ENCODE measurements at regions not wholly inside any gene's neighbourhood (a gene's known extent, or its start where the extent isn't known, plus 50 kb on each side); places are given as distances from the start of the nearest gene placed in this dataset.

GRCh38 chr6:104130343-104130742 is 729.4 kb downstream of the HACE1 start:
- no peaks in the 10 kb centered on the region for H3K9me3 ChIP-seq (ENCODE audit: insufficient read depth, low read length)
- no peaks in the 10 kb centered on the region for H4K20me1 ChIP-seq (ENCODE audit: low read depth, low read length)
- H3K4me3 ChIP-seq (ENCODE audit: insufficient read depth, low read length, poor library complexity, severe bottlenecking) = no peak overlapping the region
- no peaks in the 10 kb centered on the region for H3K79me2 ChIP-seq (ENCODE audit: insufficient read depth, low read length)
- H3K9ac ChIP-seq (ENCODE audit: low read length) = no peak overlapping the region
- H3K4me2 ChIP-seq (ENCODE audit: low read depth, low read length, poor library complexity, severe bottlenecking) = no peak overlapping the region
- no peak overlapping the region for H3K27ac ChIP-seq (ENCODE audit: low read depth, low read length)
- no peak for TF ChIP-seq EZH2phosphoT487 (conservative IDR thresholded peaks at IDR 0.05; ENCODE audit: low read length)
- no peak for TF ChIP-seq CTCF (IDR thresholded peaks at IDR 0.05; ENCODE audit: insufficient read depth, low read length, poor library complexity, severe bottlenecking)
- H3K27me3 ChIP-seq (ENCODE audit: low read length) = no peaks in the 10 kb centered on the region
- H3K36me3 ChIP-seq (ENCODE audit: low read length) = no peaks in the 10 kb centered on the region
- H2AFZ ChIP-seq (ENCODE audit: low read depth, low read length, severe bottlenecking) = no peak overlapping the region
- no peaks in the 10 kb centered on the region for H3F3A ChIP-seq (ENCODE audit: insufficient read depth)
- no peaks in the 10 kb centered on the region for H3K9me2 ChIP-seq (replicated peaks; ENCODE audit: insufficient read depth, low read length)

- H3K4me2 ChIP-seq (ENCODE audit: low read depth, low read length, poor library complexity, severe bottlenecking) = no peak overlapping the region
- no peaks in the 10 kb centered on the region for H3F3A ChIP-seq (ENCODE audit: insufficient read depth)
- TF ChIP-seq EZH2phosphoT487 (conservative IDR thresholded peaks at IDR 0.05; ENCODE audit: low read length) (no peak), CTCF (IDR thresholded peaks at IDR 0.05; ENCODE audit: insufficient read depth, low read length, poor library complexity, severe bottlenecking) (no peak)
- H2AFZ ChIP-seq (ENCODE audit: low read depth, low read length, severe bottlenecking) = no peak overlapping the region
- H4K20me1 ChIP-seq (ENCODE audit: low read depth, low read length) = no peaks in the 10 kb centered on the region
- H3K4me3 ChIP-seq (ENCODE audit: insufficient read depth, low read length, poor library complexity, severe bottlenecking) = no peak overlapping the region
- no peaks in the 10 kb centered on the region for H3K79me2 ChIP-seq (ENCODE audit: insufficient read depth, low read length)
- no peaks in the 10 kb centered on the region for H3K9me2 ChIP-seq (replicated peaks; ENCODE audit: insufficient read depth, low read length)
- H3K9me3 ChIP-seq (ENCODE audit: insufficient read depth, low read length) = no peaks in the 10 kb centered on the region
- H3K36me3 ChIP-seq (ENCODE audit: low read length) = no peaks in the 10 kb centered on the region
- H3K9ac ChIP-seq (ENCODE audit: low read length) = no peak overlapping the region
- no peak overlapping the region for H3K27ac ChIP-seq (ENCODE audit: low read depth, low read length)
- H3K27me3 ChIP-seq (ENCODE audit: low read length) = no peaks in the 10 kb centered on the region
These were observed 733.3 kb downstream of the HACE1 start for GRCh38 chr6:104126315-104127005.

- no peak overlapping the region for H3K27ac ChIP-seq (ENCODE audit: low read depth, low read length)
- no peaks in the 10 kb centered on the region for H4K20me1 ChIP-seq (ENCODE audit: low read depth, low read length)
- no peak overlapping the region for H3K9ac ChIP-seq (ENCODE audit: low read length)
- no peaks in the 10 kb centered on the region for H3K9me2 ChIP-seq (replicated peaks; ENCODE audit: insufficient read depth, low read length)
- no peaks in the 10 kb centered on the region for H3K27me3 ChIP-seq (ENCODE audit: low read length)
- H3K9me3 ChIP-seq (ENCODE audit: insufficient read depth, low read length) = no peaks in the 10 kb centered on the region
- H3K4me3 ChIP-seq (ENCODE audit: insufficient read depth, low read length, poor library complexity, severe bottlenecking) = no peak overlapping the region
- H3F3A ChIP-seq (ENCODE audit: insufficient read depth) = no peaks in the 10 kb centered on the region
- no peaks in the 10 kb centered on the region for H3K36me3 ChIP-seq (ENCODE audit: low read length)
- no peak overlapping the region for H2AFZ ChIP-seq (ENCODE audit: low read depth, low read length, severe bottlenecking)
- H3K4me2 ChIP-seq (ENCODE audit: low read depth, low read length, poor library complexity, severe bottlenecking) = no peak overlapping the region
- no peaks in the 10 kb centered on the region for H3K79me2 ChIP-seq (ENCODE audit: insufficient read depth, low read length)
- TF ChIP-seq CTCF (IDR thresholded peaks at IDR 0.05; ENCODE audit: insufficient read depth, low read length, poor library complexity, severe bottlenecking) (no peak), EZH2phosphoT487 (conservative IDR thresholded peaks at IDR 0.05; ENCODE audit: low read length) (no peak)
These were observed 736.5 kb downstream of the HACE1 start for GRCh38 chr6:104123227-104123626.
